Adipocyte (in vitro differentiated cells): ENCODE measurements at regions not wholly inside any gene's neighbourhood (a gene's known extent, or its start where the extent isn't known, plus 50 kb on each side); places are given as distances from the start of the nearest gene placed in this dataset.

Experiments
- DNase-seq: peaks from one replicate; pipeline ENCODE4 v3.0.0-alpha.2; 2015; ENCODE audit warnings: low read depth
- H3K27me3 ChIP-seq: replicated peaks from 2 replicates; pipeline ENCODE4 v1.7.0; 2013; ENCODE audit warnings: mild to moderate bottlenecking, low read length, moderate library complexity; ENCODE audit not compliant: control insufficient read depth, insufficient read depth
- H3K36me3 ChIP-seq: 2 replicates; pipeline ENCODE4 v1.7.0; 2013; ENCODE audit warnings: low read length, mild to moderate bottlenecking, moderate library complexity; ENCODE audit not compliant: control insufficient read depth, insufficient read depth, severe bottlenecking
- H3K4me1 ChIP-seq: 2 replicates; pipeline ENCODE4 v1.7.0; 2013; ENCODE audit warnings: mild to moderate bottlenecking, low read length, moderate library complexity; ENCODE audit not compliant: control insufficient read depth, insufficient read depth
- H3K4me3 ChIP-seq: 2 replicates; pipeline ENCODE4 v1.7.0; 2013; ENCODE audit warnings: mild to moderate bottlenecking, low read length, moderate library complexity
- H3K9ac ChIP-seq: 2 replicates; pipeline ENCODE4 v1.7.0; 2013; ENCODE audit warnings: mild to moderate bottlenecking, low read length, moderate library complexity
- H3K9me3 ChIP-seq: 2 replicates; pipeline ENCODE4 v1.7.0; 2013; ENCODE audit warnings: mild to moderate bottlenecking, low read length, moderate library complexity; ENCODE audit not compliant: control insufficient read depth

- peak; percentile 65 for DNase-seq
- Histone ChIP-seq H3K4me3 (no peak overlapping the region), H3K9ac (no peak overlapping the region), H3K4me1 (peaks cover 21% of the 10 kb centered on the region), H3K27me3 (no peaks in the 10 kb centered on the region), H3K36me3 (no peaks in the 10 kb centered on the region), H3K9me3 (no peaks in the 10 kb centered on the region)
Observed at GRCh38 chr3:177973241-177973840, 562.9 kb upstream of the KCNMB2 start.

GRCh38 chr3:177976241-177976640 is 560.0 kb upstream of the KCNMB2 start:
- Histone ChIP-seq H3K9me3 (no peaks in the 10 kb centered on the region), H3K27me3 (no peaks in the 10 kb centered on the region), H3K9ac (no peak overlapping the region), H3K4me1 (peaks cover 21% of the 10 kb centered on the region), H3K4me3 (no peak overlapping the region), H3K36me3 (no peaks in the 10 kb centered on the region)
- no peak for DNase-seq

GRCh38 chr3:177976866-177977265 is 559.4 kb upstream of the KCNMB2 start:
- no peak overlapping the region for H3K9ac ChIP-seq
- no peak for DNase-seq

GRCh38 chr3:177977381-177978158 is 558.7 kb upstream of the KCNMB2 start:
- Histone ChIP-seq H3K9me3 (no peaks in the 10 kb centered on the region), H3K36me3 (no peaks in the 10 kb centered on the region), H3K4me3 (peak overlapping the region; percentile 4), H3K4me1 (peaks cover 21% of the 10 kb centered on the region), H3K9ac (peak overlapping the region; percentile 17), H3K27me3 (no peaks in the 10 kb centered on the region)
- peak; percentile 80 for DNase-seq

More at GRCh38 chr3:177976866-177977265, 559.4 kb upstream of the KCNMB2 start:
- Histone ChIP-seq H3K36me3 (no peaks in the 10 kb centered on the region), H3K9me3 (no peaks in the 10 kb centered on the region), H3K4me1 (peaks cover 21% of the 10 kb centered on the region), H3K4me3 (no peak overlapping the region), H3K27me3 (no peaks in the 10 kb centered on the region)

GRCh38 chr3:177978946-177979345 is 557.3 kb upstream of the KCNMB2 start:
- Histone ChIP-seq H3K9ac (no peak overlapping the region), H3K4me1 (peaks cover 16% of the 10 kb centered on the region), H3K36me3 (no peaks in the 10 kb centered on the region), H3K4me3 (no peak overlapping the region), H3K27me3 (no peaks in the 10 kb centered on the region), H3K9me3 (no peaks in the 10 kb centered on the region)
- no peak for DNase-seq

- no peak for DNase-seq
- Histone ChIP-seq H3K4me1 (peaks cover 16% of the 10 kb centered on the region), H3K27me3 (no peaks in the 10 kb centered on the region), H3K9ac (no peak overlapping the region), H3K9me3 (no peaks in the 10 kb centered on the region), H3K36me3 (no peaks in the 10 kb centered on the region), H3K4me3 (no peak overlapping the region)
Observed at GRCh38 chr3:177979703-177980102, 556.5 kb upstream of the KCNMB2 start.

GRCh38 chr3:177981576-177981975 is 554.7 kb upstream of the KCNMB2 start:
- H3K4me3 ChIP-seq: no peak overlapping the region
- no peaks in the 10 kb centered on the region for H3K9me3 ChIP-seq
- no peaks in the 10 kb centered on the region for H3K36me3 ChIP-seq
- no peak for DNase-seq
- no peaks in the 10 kb centered on the region for H3K27me3 ChIP-seq
- no peak overlapping the region for H3K9ac ChIP-seq
- H3K4me1 ChIP-seq: peaks cover 21% of the 10 kb centered on the region

- Histone ChIP-seq H3K9me3 (no peaks in the 10 kb centered on the region), H3K9ac (no peak overlapping the region), H3K4me3 (no peak overlapping the region), H3K4me1 (peaks cover 18% of the 10 kb centered on the region), H3K36me3 (no peaks in the 10 kb centered on the region), H3K27me3 (no peaks in the 10 kb centered on the region)
- peak; percentile 24 for DNase-seq
Observed at GRCh38 chr3:177982034-177982433, 554.2 kb upstream of the KCNMB2 start.

- Histone ChIP-seq H3K4me3 (no peak overlapping the region), H3K4me1 (peaks cover 6% of the 10 kb centered on the region), H3K27me3 (no peaks in the 10 kb centered on the region), H3K9ac (no peak overlapping the region), H3K9me3 (no peaks in the 10 kb centered on the region), H3K36me3 (no peaks in the 10 kb centered on the region)
- DNase-seq: no peak
Observed at GRCh38 chr3:177983320-177983719, 552.9 kb upstream of the KCNMB2 start.

GRCh38 chr3:177992993-177993970 is 543.0 kb upstream of the KCNMB2 start:
- Histone ChIP-seq H3K4me1 (peaks cover 4% of the 10 kb centered on the region), H3K9me3 (no peaks in the 10 kb centered on the region), H3K4me3 (no peak overlapping the region), H3K9ac (no peak overlapping the region), H3K36me3 (no peaks in the 10 kb centered on the region), H3K27me3 (no peaks in the 10 kb centered on the region)
- DNase-seq: no peak

GRCh38 chr3:177994976-177995375 is 541.3 kb upstream of the KCNMB2 start:
- Histone ChIP-seq H3K4me1 (peaks cover 4% of the 10 kb centered on the region), H3K9me3 (peaks cover 7% of the 10 kb centered on the region), H3K27me3 (no peaks in the 10 kb centered on the region)

More at GRCh38 chr3:177994976-177995375, 541.3 kb upstream of the KCNMB2 start:
- Histone ChIP-seq H3K9ac (no peak overlapping the region), H3K4me3 (no peak overlapping the region), H3K36me3 (no peaks in the 10 kb centered on the region)
- DNase-seq: peak; percentile 29
